Neural crest cell (in vitro differentiated cells): ENCODE measurements at regions not wholly inside any gene's neighbourhood (a gene's known extent, or its start where the extent isn't known, plus 50 kb on each side); places are given as distances from the start of the nearest gene placed in this dataset.

ENCODE experiments used
- DNase-seq: peaks from one replicate; pipeline ENCODE4 v3.0.0; 2021; ENCODE audit warnings: low read depth, mixed read lengths, low spot score
- H3K27ac Mint-ChIP-seq: one replicate; pipeline ENCODE4 v1.8.0; 2021; ENCODE audit warnings: mild to moderate bottlenecking, mixed read lengths; ENCODE audit not compliant: unreplicated experiment
- H3K27me3 Mint-ChIP-seq: 2 replicates; pipeline ENCODE4 v1.8.0; 2021; ENCODE audit warnings: low read depth, mild to moderate bottlenecking, mixed read lengths
- H3K36me3 Mint-ChIP-seq: 2 replicates; pipeline ENCODE4 v1.8.0; 2021; ENCODE audit warnings: low read depth, mild to moderate bottlenecking, mixed read lengths
- H3K4me1 Mint-ChIP-seq: 2 replicates; pipeline ENCODE4 v1.8.0; 2021; ENCODE audit warnings: mixed read lengths
- H3K4me3 Mint-ChIP-seq: one replicate; pipeline ENCODE4 v1.8.0; 2021; ENCODE audit warnings: mild to moderate bottlenecking, mixed read lengths
- H3K9me3 Mint-ChIP-seq: 2 replicates; pipeline ENCODE4 v1.8.0; 2021; ENCODE audit warnings: mixed read lengths
- TF ChIP-seq, protein P1 (sequence below): fragments of 200-600 bp; sonication (generic); conservative IDR thresholded peaks from 2 replicates; pipeline ENCODE4 v1.5.0; 2021; ENCODE audit warnings: antibody characterized with exemption, mild to moderate bottlenecking

DNA sequence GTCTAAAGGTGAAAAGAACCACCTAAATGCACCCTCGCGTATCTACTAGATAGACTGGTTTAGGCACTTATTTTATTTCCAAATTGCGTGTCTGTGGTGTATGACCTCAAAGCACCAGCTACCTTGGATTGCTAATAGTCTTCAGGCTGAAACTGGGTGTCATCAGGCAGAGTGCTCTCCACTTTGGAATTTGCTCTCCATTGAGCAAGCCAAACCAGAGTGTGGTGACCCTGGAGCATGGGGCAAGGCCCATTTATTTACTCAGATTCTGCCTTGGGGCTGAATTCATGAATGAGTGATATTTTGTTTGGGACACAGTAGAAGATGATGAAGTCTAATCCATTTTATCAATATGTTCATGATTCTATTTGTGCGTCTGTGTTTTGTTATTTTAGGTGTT, 812.8 kb upstream of the SLC35B3 start:
- H3K27ac Mint-ChIP-seq: peak overlapping the region; percentile 47
- no peak for DNase-seq
- H3K4me3 Mint-ChIP-seq: no peak overlapping the region
- H3K4me1 Mint-ChIP-seq: peaks cover 4% of the 10 kb centered on the region
- no peaks in the 10 kb centered on the region for H3K9me3 Mint-ChIP-seq
- H3K36me3 Mint-ChIP-seq: no peaks in the 10 kb centered on the region
- peaks cover 7% of the 10 kb centered on the region for H3K27me3 Mint-ChIP-seq
- TF ChIP-seq, protein P1, sequence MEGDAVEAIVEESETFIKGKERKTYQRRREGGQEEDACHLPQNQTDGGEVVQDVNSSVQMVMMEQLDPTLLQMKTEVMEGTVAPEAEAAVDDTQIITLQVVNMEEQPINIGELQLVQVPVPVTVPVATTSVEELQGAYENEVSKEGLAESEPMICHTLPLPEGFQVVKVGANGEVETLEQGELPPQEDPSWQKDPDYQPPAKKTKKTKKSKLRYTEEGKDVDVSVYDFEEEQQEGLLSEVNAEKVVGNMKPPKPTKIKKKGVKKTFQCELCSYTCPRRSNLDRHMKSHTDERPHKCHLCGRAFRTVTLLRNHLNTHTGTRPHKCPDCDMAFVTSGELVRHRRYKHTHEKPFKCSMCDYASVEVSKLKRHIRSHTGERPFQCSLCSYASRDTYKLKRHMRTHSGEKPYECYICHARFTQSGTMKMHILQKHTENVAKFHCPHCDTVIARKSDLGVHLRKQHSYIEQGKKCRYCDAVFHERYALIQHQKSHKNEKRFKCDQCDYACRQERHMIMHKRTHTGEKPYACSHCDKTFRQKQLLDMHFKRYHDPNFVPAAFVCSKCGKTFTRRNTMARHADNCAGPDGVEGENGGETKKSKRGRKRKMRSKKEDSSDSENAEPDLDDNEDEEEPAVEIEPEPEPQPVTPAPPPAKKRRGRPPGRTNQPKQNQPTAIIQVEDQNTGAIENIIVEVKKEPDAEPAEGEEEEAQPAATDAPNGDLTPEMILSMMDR: no peak

DNA sequence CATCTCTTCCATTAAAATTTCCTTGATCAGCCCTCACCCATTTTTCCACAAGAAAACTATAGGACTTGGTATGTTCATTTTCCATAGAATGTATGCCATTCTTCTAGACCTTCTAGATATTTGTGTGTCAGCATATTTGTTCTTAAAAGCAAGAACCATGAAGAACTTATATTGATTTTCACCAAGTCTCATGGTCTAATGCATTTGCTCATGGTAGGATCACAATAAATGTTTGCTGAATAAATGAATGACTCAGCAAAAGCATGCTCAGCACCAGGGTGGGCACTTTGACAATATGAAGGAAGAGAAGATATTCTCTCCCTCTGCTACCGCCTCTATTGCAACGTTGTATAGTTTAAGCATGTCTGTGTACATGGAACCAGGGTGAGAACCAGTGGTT, 805.5 kb upstream of the SLC35B3 start:
- DNase-seq: no peak
- peaks cover 3% of the 10 kb centered on the region for H3K27me3 Mint-ChIP-seq
- TF ChIP-seq, protein P1: no peak
- H3K9me3 Mint-ChIP-seq: peaks cover 2% of the 10 kb centered on the region
- H3K36me3 Mint-ChIP-seq: no peaks in the 10 kb centered on the region
- no peak overlapping the region for H3K27ac Mint-ChIP-seq
- H3K4me3 Mint-ChIP-seq: no peak overlapping the region
- H3K4me1 Mint-ChIP-seq: no peaks in the 10 kb centered on the region

DNA sequence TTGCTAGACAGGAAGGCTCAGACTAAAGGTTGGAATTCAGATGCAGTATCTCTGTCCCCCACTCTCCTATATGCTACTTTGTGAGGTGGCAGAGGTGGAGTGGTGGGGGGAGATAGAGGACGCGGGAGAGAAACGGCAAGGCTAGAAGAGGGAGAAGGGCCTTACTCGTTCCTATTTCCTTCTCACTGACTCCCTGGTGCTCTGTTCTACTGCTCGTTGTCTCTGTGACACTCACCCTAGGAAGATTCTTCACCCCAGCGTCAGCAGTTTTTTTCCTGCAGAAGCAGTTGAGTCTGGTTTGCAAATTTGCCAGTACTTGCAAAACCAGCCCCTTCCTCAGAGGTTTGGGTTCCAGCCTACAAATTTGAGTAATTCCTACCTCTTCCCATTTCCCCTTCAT, 801.1 kb upstream of the SLC35B3 start:
- TF ChIP-seq, protein P1: no peak
- no peaks in the 10 kb centered on the region for H3K36me3 Mint-ChIP-seq
- H3K27ac Mint-ChIP-seq: no peak overlapping the region
- H3K4me3 Mint-ChIP-seq: no peak overlapping the region
- DNase-seq: no peak
- peaks cover 3% of the 10 kb centered on the region for H3K4me1 Mint-ChIP-seq
- no peaks in the 10 kb centered on the region for H3K27me3 Mint-ChIP-seq
- peaks cover 16% of the 10 kb centered on the region for H3K9me3 Mint-ChIP-seq

DNA sequence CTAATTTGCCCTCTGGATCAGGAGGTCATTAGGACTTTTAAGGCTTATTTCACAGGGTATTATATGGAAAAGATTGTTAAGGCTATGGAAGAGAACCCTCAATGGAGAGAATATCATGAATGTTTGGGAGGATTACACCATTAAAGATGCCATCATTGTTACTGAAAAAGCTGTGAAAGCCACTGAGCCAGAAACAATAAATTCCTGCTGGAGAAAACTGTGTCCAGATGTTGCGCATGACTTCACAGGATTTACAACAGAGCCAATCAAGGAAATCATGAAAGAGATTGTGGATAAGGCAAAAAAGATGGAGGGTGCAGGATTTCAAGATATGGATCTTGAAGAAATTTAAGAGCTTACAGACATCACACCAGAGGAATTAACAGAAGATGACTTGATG, 798.3 kb upstream of the SLC35B3 start:
- no peaks in the 10 kb centered on the region for H3K36me3 Mint-ChIP-seq
- H3K4me1 Mint-ChIP-seq: peaks cover 3% of the 10 kb centered on the region
- H3K27ac Mint-ChIP-seq: no peak overlapping the region
- peaks cover 14% of the 10 kb centered on the region for H3K9me3 Mint-ChIP-seq
- TF ChIP-seq, protein P1: no peak
- no peak for DNase-seq
- no peaks in the 10 kb centered on the region for H3K27me3 Mint-ChIP-seq
- H3K4me3 Mint-ChIP-seq: no peak overlapping the region

DNA sequence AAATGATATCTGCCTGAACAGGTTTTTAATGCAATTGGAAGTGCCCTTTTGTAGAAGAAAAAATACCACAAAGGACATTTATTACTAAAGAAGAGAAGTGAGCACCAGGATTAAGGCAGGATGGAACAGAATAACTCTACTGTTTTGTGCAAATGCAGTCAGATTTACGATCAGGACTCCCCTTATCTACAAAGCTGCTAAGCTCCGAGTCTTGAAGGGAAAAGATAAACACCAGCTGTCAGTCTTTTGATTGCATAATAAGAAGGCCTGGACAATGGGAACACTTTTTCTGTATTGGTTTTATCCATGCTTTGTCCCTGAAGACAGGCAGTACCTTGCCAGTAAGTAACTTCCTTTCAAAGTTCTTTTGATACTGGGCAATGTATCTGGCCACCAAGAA, 797.9 kb upstream of the SLC35B3 start:
- H3K27ac Mint-ChIP-seq: no peak overlapping the region
- TF ChIP-seq, protein P1: no peak
- peaks cover 3% of the 10 kb centered on the region for H3K4me1 Mint-ChIP-seq
- DNase-seq: no peak
- no peaks in the 10 kb centered on the region for H3K36me3 Mint-ChIP-seq
- H3K27me3 Mint-ChIP-seq: no peaks in the 10 kb centered on the region
- H3K4me3 Mint-ChIP-seq: no peak overlapping the region
- H3K9me3 Mint-ChIP-seq: peaks cover 14% of the 10 kb centered on the region

DNA sequence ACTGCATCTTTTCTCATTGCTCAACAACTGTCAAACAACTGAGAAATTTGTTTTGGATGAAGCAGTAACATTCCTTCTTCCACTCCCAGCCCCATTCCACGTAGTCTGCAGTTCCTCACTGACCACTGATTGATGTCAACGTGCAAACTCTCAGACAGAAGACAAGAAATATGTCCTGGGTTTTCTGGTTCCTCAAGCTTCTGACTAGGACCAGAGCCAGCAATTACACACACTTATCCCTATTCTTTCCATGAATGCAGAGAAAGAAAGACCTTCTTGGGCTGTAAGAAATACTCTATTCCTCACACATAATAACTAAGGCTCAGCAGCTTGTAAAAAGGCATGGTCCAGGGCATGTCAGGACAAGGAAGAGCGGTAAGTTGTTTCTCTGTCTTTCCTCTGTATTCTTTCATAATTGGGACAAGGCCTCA, 790.1 kb upstream of the SLC35B3 start:
- TF ChIP-seq, protein P1: no peak
- DNase-seq: no peak
- Mint-ChIP-seq H3K27me3 (no peaks in the 10 kb centered on the region), H3K36me3 (no peaks in the 10 kb centered on the region), H3K4me1 (no peaks in the 10 kb centered on the region), H3K27ac (no peak overlapping the region), H3K4me3 (no peak overlapping the region), H3K9me3 (peaks cover 7% of the 10 kb centered on the region)
